GM19438 (cell line): ENCODE measurements at regions not wholly inside any gene's neighbourhood (a gene's known extent, or its start where the extent isn't known, plus 50 kb on each side); places are given as distances from the start of the nearest gene placed in this dataset.
A peak's percentile ranks its signal among the peaks of the same experiment; 100 is the strongest.
"Not testable (repeated sequence)": the region's sequence is repeated elsewhere in the genome, so short reads cannot be mapped to it uniquely, and the experiment has no call there.

ENCODE experiments used
- ATAC-seq: cut with Tn5 transposase; IDR thresholded peaks from one replicate; pipeline ENCODE4 v1.9.1; 2021; ENCODE audit warnings: low read depth; ENCODE audit not compliant: unreplicated experiment

- ATAC-seq = no peak
Measured at GRCh38 chr18:46224181-46224775, 120.1 kb downstream of the HAUS1 start.

- no peak for ATAC-seq
Measured at GRCh38 chr18:46226461-46226860, 122.3 kb downstream of the HAUS1 start.

GRCh38 chr18:46229641-46230040, 125.5 kb downstream of the HAUS1 start:
- not testable (repeated sequence) for ATAC-seq

- ATAC-seq = no peak
Measured at GRCh38 chr18:46236156-46236555, 132.0 kb downstream of the HAUS1 start.

- ATAC-seq = no peak
Measured at GRCh38 chr18:46237891-46238290, 133.7 kb downstream of the HAUS1 start.

GRCh38 chr18:46239549-46239948, 135.4 kb downstream of the HAUS1 start:
- ATAC-seq = no peak

- ATAC-seq = no peak
Measured at GRCh38 chr18:46239998-46240397, 135.8 kb downstream of the HAUS1 start.

GRCh38 chr18:46241393-46241792, 137.2 kb downstream of the HAUS1 start:
- ATAC-seq = not testable (repeated sequence)

- ATAC-seq = no peak
Measured at GRCh38 chr18:46242183-46242582, 138.0 kb downstream of the HAUS1 start.

- no peak for ATAC-seq
Measured at GRCh38 chr18:46243095-46243494, 138.9 kb downstream of the HAUS1 start.

GRCh38 chr18:46243673-46244072, 139.5 kb downstream of the HAUS1 start:
- ATAC-seq = no peak

- no peak for ATAC-seq
Measured at GRCh38 chr18:46246101-46246500, 141.9 kb downstream of the HAUS1 start.

- ATAC-seq = no peak
Measured at GRCh38 chr18:46247942-46248341, 143.8 kb downstream of the HAUS1 start.

GRCh38 chr18:46250084-46250811, 146.1 kb downstream of the HAUS1 start:
- peak; percentile 98 for ATAC-seq

GRCh38 chr18:46250812-46251173, 146.6 kb downstream of the HAUS1 start:
- no peak for ATAC-seq

GRCh38 chr18:46252759-46253158, 148.6 kb downstream of the HAUS1 start:
- ATAC-seq = no peak

GRCh38 chr18:46253498-46253897, 149.3 kb downstream of the HAUS1 start:
- no peak for ATAC-seq

GRCh38 chr18:46256078-46256477, 151.9 kb downstream of the HAUS1 start:
- ATAC-seq = no peak

- ATAC-seq = no peak
Measured at GRCh38 chr18:46257366-46257765, 153.2 kb downstream of the HAUS1 start.

- ATAC-seq = no peak
Measured at GRCh38 chr18:46260016-46260878, 156.1 kb downstream of the HAUS1 start.

- no peak for ATAC-seq
Measured at GRCh38 chr18:46260879-46261143, 156.6 kb downstream of the HAUS1 start.

GRCh38 chr18:46261799-46262198, 157.6 kb downstream of the HAUS1 start:
- no peak for ATAC-seq
